NCI-H128 (cell line): ENCODE measurements at regions not wholly inside any gene's neighbourhood (a gene's known extent, or its start where the extent isn't known, plus 50 kb on each side); places are given as distances from the start of the nearest gene placed in this dataset.
"Not testable (repeated sequence)": the region's sequence is repeated elsewhere in the genome, so short reads cannot be mapped to it uniquely, and the experiment has no call there.

Source experiments
- DNase-seq: peaks from one replicate; lab custom pipeline; 2025; ENCODE audit not compliant: unreplicated experiment; lab: John Stamatoyannopoulos, UW

GRCh38 chr21:25489673-25490072 is 117.6 kb downstream of the MRPL39 start:
- no peak for DNase-seq

DNA sequence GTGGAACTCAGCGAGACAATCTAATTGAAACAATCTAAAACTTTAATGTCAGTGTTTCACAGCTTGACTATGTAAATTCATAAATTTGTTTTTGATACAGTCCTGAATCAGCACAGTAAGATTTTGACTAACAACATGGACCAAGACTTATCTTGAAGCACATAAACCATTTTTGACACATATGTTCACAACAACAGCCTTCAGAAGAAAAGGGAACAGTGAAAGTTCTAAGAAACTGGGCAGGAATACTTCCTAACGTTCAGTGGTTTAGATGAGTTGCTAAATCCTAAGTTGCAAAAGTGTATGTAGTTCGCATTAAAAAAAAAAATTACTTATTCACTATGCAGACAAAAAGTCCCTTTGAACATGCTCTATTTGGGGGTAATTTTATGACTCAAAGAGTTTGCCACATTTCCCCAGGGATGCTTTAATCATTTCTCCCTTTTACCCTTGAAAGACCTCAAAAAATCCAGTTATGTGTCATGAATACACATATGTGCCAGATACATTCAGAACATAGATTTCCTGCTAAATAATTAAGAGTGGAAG is 120.2 kb downstream of the MRPL39 start:
- no peak for DNase-seq

GRCh38 chr21:25485914-25486313 is 121.4 kb downstream of the MRPL39 start:
- no peak for DNase-seq

GRCh38 chr21:25467896-25468295 is 139.4 kb downstream of the MRPL39 start:
- DNase-seq, result no peak

DNA sequence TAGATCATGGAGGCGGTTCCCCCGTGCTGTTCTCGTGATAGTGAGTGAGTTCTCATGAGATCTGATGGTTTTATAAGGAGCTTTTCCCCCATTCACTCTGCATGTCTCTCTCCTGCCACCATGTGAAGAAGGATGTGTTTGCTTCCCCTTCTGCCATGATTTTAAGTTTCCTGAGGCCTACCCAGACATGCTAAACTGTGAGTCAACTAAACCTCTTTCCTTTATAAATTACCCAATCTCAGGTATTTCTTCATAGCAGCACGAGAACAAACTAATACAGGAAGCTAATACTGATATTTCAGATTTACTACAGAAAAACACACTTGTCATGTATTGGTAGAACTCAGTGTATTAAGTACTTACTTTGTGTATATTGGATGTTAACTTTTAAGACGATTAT is 140.2 kb downstream of the MRPL39 start:
- not testable (repeated sequence) for DNase-seq

DNA sequence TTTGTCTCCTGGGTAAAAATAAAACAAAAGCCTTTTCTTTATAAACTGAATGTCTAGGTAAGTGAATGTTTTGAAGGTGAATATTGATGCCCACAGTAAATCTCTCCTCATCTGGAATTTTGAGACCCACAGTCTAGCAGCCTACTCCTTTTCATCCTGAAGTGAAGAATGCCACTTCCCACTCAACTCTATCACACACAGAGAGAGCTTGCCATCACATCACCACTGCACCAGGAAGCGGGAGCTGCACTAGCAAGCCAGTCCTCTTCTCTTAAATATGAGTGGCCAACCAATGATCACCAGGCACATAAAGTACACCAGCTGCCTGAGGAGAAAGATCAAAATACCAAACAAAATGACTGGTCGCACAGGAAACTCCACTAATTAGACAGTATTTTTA is 140.8 kb downstream of the MRPL39 start:
- DNase-seq, result no peak

DNA sequence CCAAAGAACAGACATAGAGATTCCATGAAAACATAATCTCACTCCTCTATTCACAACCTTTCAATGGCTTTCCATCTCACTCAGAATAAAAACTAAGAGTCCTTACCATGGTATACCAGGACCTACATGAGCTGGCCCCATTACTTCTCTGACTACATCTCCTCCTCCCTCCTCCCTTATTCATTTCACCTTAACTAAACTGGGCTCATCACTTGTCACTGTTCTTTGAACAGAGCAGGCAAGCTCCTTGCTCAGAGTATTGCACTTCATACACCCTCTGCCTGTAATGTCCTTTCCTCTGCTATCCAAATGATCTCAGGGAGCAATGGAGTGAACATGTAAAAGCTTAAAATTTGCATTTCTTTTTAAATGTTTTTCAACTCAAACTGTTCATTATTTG is 142.0 kb downstream of the MRPL39 start:
- no peak for DNase-seq

- DNase-seq, result no peak
Measured at GRCh38 chr21:25464275-25464674, 143.0 kb downstream of the MRPL39 start.

GRCh38 chr21:25462517-25462971 is 144.7 kb downstream of the MRPL39 start:
- DNase-seq, result no peak

GRCh38 chr21:25461725-25462124 is 145.6 kb downstream of the MRPL39 start:
- DNase-seq, result no peak

GRCh38 chr21:25459993-25460392 is 147.3 kb downstream of the MRPL39 start:
- DNase-seq, result no peak

DNA sequence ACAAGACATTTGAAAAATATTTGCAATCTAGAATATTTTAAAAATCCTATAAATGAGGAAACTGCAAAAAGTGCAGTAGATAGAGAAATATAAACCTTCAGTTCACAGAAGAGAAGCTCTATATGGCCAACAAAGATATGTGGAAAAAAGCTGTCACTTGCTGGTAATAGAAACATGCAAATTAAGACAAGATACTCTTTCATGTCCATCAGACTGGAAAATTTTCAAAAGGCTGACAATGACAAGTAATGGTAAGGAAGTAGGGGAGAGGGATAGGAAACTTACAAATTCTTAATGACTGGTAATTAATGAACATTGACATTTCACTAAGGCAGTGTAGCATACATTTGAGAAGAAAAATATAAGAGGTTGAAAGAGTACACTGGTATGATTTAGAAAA is 147.9 kb downstream of the MRPL39 start:
- no peak for DNase-seq

DNA sequence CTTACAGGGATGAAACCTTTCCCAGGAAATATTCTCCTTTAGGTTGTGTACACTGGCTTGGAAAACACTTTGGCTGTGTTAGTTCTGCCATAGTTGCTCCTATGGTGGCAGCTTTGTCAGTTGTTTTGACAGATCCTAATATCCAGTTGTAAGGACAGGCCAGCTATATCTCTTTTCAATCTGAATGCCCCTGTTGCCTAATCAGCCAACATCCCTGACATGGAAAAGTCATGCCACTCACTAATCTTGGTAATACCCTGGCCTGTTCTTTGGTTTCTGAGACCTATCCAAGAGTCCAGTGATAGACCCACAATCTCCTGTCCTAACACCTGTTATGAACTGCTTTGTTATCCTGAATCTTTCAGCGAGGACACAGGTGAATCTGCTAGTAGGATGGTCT is 148.8 kb downstream of the MRPL39 start:
- DNase-seq, result no peak

GRCh38 chr21:25457946-25458345 is 149.3 kb downstream of the MRPL39 start:
- DNase-seq, result no peak

DNA sequence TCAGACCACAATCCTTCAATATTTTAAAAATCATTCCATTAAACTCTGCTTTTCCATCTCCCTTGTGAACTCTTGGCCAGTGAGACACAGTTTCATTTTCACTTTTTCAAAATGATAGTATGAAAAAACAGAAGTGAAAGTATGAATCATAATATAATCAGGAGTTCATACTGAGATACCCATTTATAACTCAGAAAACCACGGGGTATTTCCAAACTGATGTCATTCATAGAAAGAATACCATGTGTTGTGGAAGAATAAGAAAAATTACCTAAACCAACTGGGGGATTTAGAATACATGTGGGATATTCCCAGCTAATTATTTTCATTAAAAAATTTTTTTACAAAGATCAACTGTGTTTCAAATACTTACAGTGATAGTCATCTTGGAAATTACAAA is 149.9 kb downstream of the MRPL39 start:
- no peak for DNase-seq

DNA sequence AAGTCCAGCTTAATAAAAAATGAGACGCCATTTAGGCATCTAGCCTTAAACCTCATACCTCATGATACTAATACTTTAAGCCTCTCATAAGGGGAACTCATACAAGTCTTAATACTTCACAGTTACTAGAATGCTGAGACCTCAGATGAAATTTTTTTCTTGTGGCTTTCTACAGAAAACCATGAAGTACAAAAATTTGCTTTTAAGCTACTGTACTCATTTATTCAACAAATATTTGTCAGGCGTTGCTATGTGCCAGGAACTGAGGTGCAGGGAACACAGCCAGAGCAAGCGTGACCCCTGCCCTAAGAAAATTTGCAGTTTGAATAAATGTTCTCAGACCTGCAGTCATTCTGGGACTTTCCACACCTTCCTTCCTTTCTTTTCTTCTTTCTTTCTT is 150.6 kb downstream of the MRPL39 start:
- DNase-seq, result no peak

- DNase-seq, result no peak
Measured at GRCh38 chr21:25453524-25453923, 153.8 kb downstream of the MRPL39 start.

- no peak for DNase-seq
Measured at GRCh38 chr21:25449950-25450349, 157.3 kb downstream of the MRPL39 start.

GRCh38 chr21:25441835-25442234 is 165.4 kb downstream of the MRPL39 start:
- no peak for DNase-seq

GRCh38 chr21:25437465-25437864 is 169.8 kb downstream of the MRPL39 start:
- DNase-seq, result not testable (repeated sequence)

DNA sequence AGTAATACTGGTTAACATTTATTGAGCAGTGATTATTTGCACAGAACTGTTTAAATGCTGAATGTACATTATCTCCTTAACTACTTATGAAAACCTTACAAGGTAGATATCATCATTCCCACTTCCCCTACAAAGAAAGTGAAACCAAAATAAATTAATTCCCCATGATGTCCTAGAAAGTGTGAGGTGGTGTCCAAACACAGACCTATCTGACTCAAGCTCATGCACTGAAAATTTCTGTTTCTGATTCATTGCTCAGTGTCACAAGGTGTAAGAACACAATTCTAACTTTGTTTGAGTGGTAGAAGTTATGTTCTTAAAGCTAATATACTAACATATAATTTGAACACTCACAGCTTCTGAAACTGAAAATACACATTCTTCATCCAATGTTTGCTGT is 178.7 kb downstream of the MRPL39 start:
- no peak for DNase-seq

GRCh38 chr21:25427828-25428227 is 179.5 kb downstream of the MRPL39 start:
- no peak for DNase-seq

DNA sequence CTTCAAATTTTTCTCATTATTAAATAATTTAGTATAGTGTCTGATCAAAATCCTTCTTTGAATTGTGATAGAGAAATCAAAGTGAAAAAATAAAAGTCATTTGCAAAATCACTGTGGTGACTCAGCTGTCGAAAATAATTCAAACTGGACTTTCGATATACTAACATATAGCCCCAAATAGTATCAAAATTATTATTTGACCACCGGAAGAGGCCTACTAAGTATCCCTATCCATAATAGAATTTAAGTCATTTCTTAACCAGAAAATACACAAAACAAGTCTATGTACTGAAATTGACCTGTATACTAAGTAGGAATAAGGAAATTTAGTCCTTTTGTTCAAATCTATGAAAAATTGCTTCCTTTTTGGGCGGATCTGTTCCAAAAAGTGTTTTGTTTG is 180.7 kb downstream of the MRPL39 start:
- no peak for DNase-seq

DNA sequence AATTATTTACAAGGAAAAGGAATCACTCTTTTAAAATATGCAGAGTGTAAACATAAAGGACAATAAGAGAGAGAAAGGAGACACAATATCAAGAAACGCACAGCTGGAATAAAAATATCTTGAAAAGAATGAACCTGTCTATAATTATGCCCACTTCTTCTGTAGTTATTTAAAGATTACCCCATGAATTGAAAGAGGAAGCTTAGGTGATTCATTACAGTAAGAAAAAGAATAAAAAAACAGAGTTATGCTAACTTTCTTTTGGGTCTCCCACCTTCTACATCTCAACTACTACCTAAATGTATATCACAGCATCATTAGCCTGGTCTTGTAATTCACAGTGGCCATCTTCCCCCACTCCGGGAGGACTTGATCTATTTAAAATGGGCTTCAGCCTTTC is 182.1 kb downstream of the MRPL39 start:
- no peak for DNase-seq
